RWPE2 (cell line): ENCODE measurements at regions not wholly inside any gene's neighbourhood (a gene's known extent, or its start where the extent isn't known, plus 50 kb on each side); places are given as distances from the start of the nearest gene placed in this dataset.

Source experiments
- ATAC-seq: fragments of 200-7000 bp; cut with Tn5 transposase; 3 replicates; pipeline ENCODE4 v1.9.1; 2021; ENCODE audit warnings: low read depth
- DNase-seq: peaks from one replicate; pipeline ENCODE4 v3.0.0-alpha.2; 2020; ENCODE audit warnings: low spot score
- H3K27ac ChIP-seq: fragments of 450-650 bp; 2 replicates; pipeline ENCODE4 v1.5.1; 2017; ENCODE audit warnings: mild to moderate bottlenecking; ENCODE audit not compliant: poor library complexity, severe bottlenecking
- H3K27me3 ChIP-seq: fragments of 250-450 bp; sonication (Bioruptor Pico); 2 replicates; pipeline ENCODE4 v1.5.1; 2021; ENCODE audit warnings: mild to moderate bottlenecking, moderate library complexity; ENCODE audit not compliant: insufficient read depth, poor library complexity, severe bottlenecking
- H3K36me3 ChIP-seq: fragments of 250-450 bp; sonication (Bioruptor Pico); 2 replicates; pipeline ENCODE4 v1.5.1; 2020; ENCODE audit warnings: low read depth, mild to moderate bottlenecking, moderate library complexity
- H3K4me1 ChIP-seq: fragments of 250-450 bp; sonication (Bioruptor Pico); 2 replicates; pipeline ENCODE4 v1.5.1; 2021; ENCODE audit warnings: mild to moderate bottlenecking, moderate library complexity; ENCODE audit not compliant: insufficient read depth, poor library complexity, severe bottlenecking
- H3K4me3 ChIP-seq: fragments of 250-450 bp; sonication (Bioruptor Pico); 2 replicates; pipeline ENCODE4 v1.5.1; 2021; ENCODE audit warnings: mild to moderate bottlenecking, moderate library complexity; ENCODE audit not compliant: severe bottlenecking
- H3K9me3 ChIP-seq: fragments of 250-450 bp; sonication (Bioruptor Pico); 2 replicates; pipeline ENCODE4 v1.5.1; 2021; ENCODE audit warnings: mild to moderate bottlenecking, moderate library complexity; ENCODE audit not compliant: severe bottlenecking
- CTCF ChIP-seq: fragments of 450-650 bp; IDR thresholded peaks from one replicate; pipeline ENCODE4 v1.5.1; 2017; ENCODE audit warnings: mild to moderate bottlenecking, moderate library complexity; ENCODE audit not compliant: poor library complexity, severe bottlenecking

- Histone ChIP-seq H3K4me3 (no peak overlapping the region), H3K4me1 (no peaks in the 10 kb centered on the region), H3K27me3 (no peaks in the 10 kb centered on the region), H3K27ac (no peak overlapping the region), H3K36me3 (no peaks in the 10 kb centered on the region), H3K9me3 (no peaks in the 10 kb centered on the region)
- no peak for TF ChIP-seq CTCF
- no peak for DNase-seq
- no peak for ATAC-seq
Measured at GRCh38 chr4:89425023-89425422, 117.4 kb upstream of the GPRIN3 start.

GRCh38 chr4:89422441-89422990 lies 114.9 kb upstream of the GPRIN3 start:
- H3K27ac ChIP-seq: no peak overlapping the region
- H3K4me3 ChIP-seq: no peak overlapping the region
- no peaks in the 10 kb centered on the region for H3K4me1 ChIP-seq
- DNase-seq (no peak), ATAC-seq (no peak)
- no peaks in the 10 kb centered on the region for H3K9me3 ChIP-seq
- H3K36me3 ChIP-seq: no peaks in the 10 kb centered on the region
- H3K27me3 ChIP-seq: no peaks in the 10 kb centered on the region
- TF ChIP-seq CTCF: no peak

- Histone ChIP-seq H3K9me3 (no peaks in the 10 kb centered on the region), H3K4me3 (no peak overlapping the region), H3K27ac (no peak overlapping the region), H3K27me3 (no peaks in the 10 kb centered on the region), H3K36me3 (no peaks in the 10 kb centered on the region), H3K4me1 (no peaks in the 10 kb centered on the region)
- DNase-seq (no peak), ATAC-seq (no peak)
- TF ChIP-seq CTCF: no peak
Measured at GRCh38 chr4:89420507-89420906, 112.9 kb upstream of the GPRIN3 start.

- ATAC-seq (no peak), DNase-seq (no peak)
Measured at GRCh38 chr4:89419111-89419695, 111.6 kb upstream of the GPRIN3 start.

More at GRCh38 chr4:89419111-89419695, 111.6 kb upstream of the GPRIN3 start:
- Histone ChIP-seq H3K9me3 (no peaks in the 10 kb centered on the region), H3K4me1 (no peaks in the 10 kb centered on the region), H3K36me3 (no peaks in the 10 kb centered on the region), H3K27me3 (no peaks in the 10 kb centered on the region), H3K4me3 (no peak overlapping the region), H3K27ac (no peak overlapping the region)
- TF ChIP-seq CTCF: no peak
